ENCODE measurements at regions not wholly inside any gene's neighbourhood (a gene's known extent, or its start where the extent isn't known, plus 50 kb on each side); places are given as distances from the start of the nearest gene placed in this dataset.
"Not testable (repeated sequence)": the region's sequence is repeated elsewhere in the genome, so short reads cannot be mapped to it uniquely, and the experiment has no call there.

DNA sequence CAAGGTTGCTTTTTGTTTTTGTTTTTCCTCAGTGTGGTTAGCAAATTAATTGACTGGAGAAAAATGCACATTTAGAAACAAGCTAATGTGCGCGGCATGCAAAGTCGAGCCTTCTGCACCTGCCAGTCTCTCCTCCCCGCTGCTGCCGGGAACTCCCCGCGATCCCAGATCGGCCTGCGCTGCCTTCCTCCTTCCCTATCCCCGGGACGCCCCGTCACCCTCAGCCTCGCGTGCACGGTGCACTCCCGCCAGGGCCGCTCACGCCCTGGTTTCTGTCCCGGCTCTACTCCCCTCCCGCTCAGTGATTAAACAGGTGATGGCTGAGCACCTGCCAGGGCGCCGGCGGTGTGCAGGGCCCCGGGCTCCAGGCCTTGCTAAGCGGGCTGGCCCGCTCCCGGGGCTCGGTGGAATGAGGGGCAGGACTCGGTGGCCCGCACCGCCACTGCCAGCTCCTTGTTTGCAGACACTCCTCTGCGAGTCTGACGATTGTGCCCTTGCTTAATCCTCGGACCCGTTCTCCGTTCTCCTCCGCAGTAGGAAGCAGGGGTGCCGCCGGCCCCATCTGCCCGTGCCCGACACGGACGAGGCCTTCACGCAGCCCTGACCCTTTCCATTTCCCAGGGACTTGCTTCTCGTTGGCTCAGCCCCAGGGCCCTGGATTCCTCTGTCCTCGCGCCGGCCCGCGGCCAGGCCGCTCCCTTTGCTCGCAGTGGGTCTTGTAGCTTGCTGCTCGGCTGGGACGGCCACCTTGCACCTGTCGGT, 143.4 kb downstream of the TRIML1 start:
- DNase-seq (ENCODE audit: low read depth in 2 of 3, low spot score in 2 of 3): no peak

DNA sequence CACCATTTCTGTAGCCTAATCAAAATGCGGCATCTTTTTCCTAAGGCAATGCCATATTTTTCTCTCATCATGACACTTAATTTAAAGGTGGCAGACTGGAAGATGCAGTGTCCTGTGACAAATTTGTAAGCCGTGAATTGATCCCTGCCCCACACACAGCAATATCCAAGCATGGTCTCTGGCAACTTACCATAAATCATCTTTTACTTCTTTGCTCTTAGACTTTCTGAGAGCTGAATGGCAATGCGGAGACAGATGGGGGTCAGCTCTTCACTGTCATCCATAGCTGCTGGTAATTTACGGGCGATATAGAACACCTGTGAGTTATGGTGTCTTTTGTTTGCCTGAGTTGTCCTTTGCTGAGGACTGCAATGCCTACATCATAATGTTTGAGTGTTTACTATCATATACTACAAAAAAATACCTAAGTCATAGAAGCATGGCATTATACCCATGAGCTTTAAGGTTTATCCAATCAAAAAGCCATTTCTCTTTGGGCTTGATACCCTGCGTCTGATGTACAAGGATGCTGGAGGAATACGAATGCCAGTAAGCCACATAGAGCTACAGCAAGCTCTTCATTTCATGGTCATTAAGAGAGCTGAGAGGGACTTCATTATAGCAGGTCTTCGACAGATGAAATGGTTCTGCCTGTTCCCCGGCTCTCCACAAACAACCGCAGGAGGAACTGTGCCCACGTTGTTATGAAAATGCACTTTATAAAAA, 148.1 kb downstream of the TRIML1 start:
- DNase-seq (ENCODE audit: low read depth in 2 of 3, low spot score in 2 of 3): no peak

DNA sequence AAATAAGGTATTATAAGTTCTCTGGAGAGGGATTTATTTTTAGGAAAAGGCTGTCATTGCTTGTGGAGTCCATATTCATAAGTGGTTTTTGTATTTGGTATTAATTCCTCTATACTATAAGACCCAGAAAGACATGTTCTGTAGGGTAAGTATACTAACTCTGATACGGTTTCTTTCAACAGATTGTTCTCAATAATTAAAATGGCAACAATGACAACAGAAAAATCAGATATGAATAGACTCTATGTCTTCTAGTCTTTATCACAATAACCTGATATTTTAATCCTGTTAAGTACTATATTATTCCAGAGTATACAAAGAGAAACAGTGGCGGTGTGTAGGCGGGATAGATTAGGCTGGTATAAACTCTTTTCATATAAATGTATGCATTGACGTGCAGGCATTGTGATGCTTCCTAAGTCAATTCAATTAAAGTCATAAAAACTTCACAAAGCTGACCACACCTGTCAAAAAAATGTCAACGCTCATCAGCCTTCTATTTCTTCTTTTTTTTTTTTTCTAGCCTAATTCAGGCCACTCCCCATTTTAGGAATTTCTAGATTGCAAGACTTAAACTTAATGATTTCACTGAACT, 150.4 kb downstream of the TRIML1 start:
- DNase-seq (ENCODE audit: low read depth in 2 of 3, low spot score in 2 of 3): no peak

DNA sequence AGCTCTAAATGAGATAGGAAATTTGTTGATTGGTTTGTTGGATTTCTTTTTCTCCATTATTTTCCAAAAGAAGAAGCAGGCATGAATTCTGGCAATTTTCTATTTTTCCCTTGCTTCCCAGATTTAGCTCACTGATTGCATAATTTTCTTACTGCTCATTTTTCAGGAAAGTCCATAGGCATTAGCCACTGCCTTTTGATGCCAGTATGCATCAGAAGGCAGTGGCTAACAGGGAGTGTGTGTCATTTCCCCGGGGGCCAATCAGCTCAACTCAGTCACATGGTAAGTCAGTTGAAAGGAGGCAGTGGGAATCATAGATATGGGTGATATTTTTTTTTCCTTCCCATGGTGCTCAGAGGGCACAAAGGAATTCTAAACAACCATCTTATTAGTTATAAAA, 156.7 kb downstream of the TRIML1 start:
- DNase-seq (ENCODE audit: low read depth in 2 of 3, low spot score in 2 of 3): no peak

DNA sequence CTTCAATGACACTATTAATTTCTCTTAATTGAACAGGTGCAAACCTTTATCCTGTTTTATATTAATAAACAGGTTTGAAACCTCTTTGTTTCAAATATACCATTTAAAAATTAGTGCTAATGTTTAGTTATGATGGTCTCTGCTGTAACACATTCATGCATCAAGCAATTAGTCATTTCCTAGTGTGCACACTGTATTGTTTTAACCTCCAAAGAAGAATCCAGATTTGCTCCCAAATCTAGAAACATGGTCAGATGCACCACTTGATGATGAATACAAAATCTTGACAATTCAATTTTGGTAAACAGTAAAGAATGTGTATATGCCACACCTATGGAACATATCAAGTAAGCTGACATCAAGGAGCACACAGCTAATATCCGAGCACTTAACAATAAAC, 157.1 kb downstream of the TRIML1 start:
- DNase-seq (ENCODE audit: low read depth in 2 of 3, low spot score in 2 of 3): no peak

DNA sequence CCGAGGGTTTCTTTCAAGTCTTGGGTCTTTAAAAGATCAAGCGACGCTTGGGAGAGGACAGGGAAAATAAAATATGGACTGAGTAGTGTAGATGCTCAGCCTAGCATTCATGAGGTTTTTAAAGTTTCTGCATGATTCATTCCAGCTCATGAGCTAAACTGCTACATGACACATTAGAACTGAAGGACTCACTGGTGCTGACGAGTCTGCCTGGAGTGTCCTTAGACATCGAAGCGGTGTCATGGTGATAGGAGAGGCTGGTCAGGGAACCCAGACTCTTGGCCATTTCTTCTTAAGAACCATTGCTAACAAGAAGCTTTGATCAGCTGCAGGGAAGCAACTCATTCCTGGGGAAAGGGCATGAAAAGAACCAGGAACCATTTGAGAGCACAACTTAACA, 158.6 kb downstream of the TRIML1 start:
- DNase-seq (ENCODE audit: low read depth in 2 of 3, low spot score in 2 of 3): no peak

DNA sequence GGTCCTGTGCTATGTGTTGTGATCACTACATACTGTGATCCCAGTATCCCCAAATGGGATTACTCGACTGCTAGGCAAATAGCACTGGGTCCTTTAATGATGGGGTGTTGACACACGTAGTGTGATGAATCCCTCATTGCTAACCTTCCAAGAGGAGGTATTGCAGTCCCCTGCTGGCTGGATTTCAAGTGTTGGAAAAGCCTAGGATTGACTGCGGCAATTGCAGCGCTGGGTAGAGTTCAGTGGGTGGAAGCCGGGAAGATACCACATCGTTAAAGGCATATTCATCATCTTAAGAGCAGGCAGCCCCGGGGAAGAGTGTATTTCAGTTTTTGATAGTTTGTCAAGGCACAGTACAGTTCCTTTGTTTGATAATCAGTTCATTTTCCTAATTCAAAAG, 159.9 kb downstream of the TRIML1 start:
- no peak for DNase-seq (ENCODE audit: low read depth in 2 of 3, low spot score in 2 of 3)

DNA sequence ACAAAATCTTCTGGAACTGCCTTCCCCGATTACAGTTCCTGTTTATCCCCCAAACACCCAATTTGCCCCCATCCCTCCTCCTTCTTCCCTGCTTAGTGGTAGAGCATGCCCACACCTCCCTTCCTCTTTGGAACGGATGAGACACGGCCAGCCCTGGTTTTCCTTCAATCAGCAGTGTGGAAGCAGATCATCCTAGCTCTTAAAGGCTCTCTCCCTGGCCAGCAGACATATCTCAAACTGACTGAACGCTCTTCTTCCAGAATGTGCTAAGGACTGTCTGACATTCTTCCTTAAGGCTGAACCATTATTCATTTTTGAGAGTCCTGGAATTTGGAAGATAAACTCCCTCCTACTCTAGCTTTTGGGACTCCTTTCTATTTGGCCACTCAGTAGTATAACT, 161.1 kb downstream of the TRIML1 start:
- no peak for DNase-seq (ENCODE audit: low read depth in 2 of 3, low spot score in 2 of 3)

DNA sequence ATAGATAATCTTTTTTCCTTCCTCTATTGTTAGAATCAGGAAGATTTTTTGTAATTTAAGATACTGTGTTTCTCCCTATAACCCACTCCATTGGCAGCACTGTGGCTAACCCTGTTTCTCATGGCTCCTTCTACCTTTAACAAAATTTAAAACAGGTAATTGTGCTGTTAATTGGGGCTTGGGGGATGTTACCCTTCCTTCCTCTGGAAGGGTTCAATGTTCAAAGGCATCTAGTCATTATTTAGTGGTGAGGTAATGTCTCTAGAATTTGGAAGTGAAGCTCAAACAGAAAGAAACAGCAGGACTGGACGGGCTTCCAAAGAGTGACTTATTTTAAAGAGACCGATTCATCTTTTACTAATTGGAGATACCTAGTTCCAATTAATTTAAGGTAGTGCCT, 166.4 kb downstream of the TRIML1 start:
- no peak for DNase-seq (ENCODE audit: low read depth in 2 of 3, low spot score in 2 of 3)

DNA sequence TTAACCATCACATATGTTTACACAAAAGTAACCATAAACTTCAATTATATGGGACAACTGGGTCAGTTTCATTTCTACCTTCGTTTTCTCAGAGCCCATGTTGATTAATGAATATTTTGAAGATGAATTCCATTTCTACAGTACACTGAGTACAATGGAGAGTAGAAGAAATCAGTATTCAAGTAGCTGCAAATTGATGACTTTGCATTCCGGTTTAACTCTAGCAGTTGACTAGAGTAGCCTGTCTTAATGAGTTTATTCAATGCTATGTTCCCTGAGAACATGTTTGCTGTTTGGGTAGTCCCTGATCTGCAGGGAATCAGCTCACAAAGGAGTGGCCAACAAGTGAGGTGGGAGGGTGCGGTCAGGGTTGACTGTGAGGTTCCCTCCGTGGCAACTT, 168.3 kb downstream of the TRIML1 start:
- no peak for DNase-seq (ENCODE audit: low read depth in 2 of 3, low spot score in 2 of 3)

DNA sequence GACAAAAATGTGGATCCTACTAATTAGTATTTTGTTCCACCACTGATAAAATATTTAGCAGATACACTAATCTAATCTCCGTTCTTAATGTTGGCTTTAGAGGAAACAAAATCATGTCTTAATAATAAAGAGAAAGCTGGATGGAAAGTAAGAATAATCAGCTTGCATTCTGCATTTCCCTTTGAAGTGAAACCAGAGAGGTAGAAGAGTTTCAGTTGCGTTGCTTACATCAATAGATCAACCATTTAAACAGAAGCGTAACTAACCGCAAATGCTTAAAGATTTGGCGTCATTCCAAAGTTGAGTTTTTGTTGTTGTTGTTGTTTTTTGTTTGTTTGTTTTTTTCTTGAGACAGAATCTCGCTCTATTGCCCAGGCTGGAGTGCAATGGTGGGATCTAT, 168.9 kb downstream of the TRIML1 start:
- no peak for DNase-seq (ENCODE audit: low read depth in 2 of 3, low spot score in 2 of 3)

DNA sequence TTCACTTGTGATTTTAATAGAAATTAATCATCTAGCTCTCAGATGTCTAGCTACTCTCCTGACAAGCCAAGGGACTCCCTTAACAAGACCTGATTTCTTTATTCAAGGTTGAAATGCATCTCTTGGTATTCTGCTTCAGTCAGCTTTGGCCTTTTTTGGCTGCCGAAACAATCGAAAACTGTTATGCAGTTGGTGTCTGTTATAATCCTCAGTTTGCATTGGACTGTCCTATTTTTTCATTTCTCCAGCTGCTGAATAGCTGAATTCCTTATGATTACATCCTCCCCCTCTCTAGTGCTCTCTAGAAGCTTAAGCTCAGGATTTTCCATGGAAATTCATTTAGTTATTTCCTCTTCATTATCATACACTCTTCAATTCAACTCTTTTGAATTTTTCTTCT, 177.2 kb downstream of the TRIML1 start:
- DNase-seq (ENCODE audit: low read depth in 2 of 3, low spot score in 2 of 3): no peak

DNA sequence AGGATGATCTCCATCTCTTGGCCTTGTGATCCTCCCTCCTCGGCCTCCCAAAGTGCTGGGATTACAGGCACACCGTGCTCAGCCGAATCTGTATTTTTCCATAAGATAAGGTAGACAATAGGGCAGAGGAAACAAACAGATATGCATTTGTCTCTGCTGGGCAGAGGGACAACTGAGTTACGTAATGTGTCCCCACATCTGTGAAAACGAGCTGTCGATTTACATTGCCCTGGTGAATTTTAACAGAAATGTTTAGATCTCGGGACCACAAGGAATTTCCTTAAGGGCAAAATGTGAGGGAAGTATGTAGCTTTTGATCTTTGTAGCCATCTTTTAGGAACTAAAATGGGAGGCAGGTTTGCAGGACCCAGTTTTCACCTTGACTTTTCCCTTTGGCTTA, 189.7 kb downstream of the TRIML1 start:
- DNase-seq (ENCODE audit: low read depth in 2 of 3, low spot score in 2 of 3): no peak

DNA sequence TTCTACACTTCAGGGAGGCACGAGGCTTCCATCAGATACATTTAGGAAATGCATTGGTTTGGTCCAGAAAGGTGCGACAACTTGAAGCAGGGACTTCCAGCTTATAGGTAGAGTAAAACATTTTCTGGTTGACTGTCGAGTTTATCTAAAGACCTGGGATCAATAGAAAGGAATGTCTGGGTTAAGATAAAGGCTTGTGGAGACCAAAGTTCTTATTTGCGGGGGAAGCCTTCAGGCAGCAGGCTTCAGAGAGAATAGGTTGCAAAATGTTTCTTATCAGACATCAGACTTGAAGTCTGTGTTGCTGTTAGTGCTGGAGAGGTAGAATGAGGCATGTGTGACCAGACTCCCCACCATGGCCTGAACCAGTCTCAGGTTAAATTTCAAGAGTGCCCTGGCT, 190.3 kb downstream of the TRIML1 start:
- no peak for DNase-seq (ENCODE audit: low read depth in 2 of 3, low spot score in 2 of 3)

DNA sequence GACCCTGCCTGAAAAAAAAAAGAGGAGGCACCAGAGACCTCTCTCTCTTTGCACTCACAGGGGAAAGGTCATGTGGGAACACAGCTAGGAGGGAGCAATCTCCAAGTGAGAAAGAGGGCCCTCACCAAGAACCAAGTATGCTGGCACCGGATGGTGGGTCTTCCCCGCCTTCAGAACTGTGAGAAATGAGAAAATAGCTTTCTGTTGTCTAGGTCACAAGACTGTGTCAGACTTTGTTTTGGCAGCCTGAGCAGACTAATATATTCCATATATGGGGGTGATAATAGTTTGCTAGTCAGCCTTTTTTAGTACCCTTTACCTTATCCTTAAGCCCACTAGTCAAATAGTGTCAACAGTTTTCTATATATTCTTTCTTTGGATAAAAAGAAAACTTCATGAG, 193.0 kb downstream of the TRIML1 start:
- no peak for DNase-seq (ENCODE audit: low read depth in 2 of 3, low spot score in 2 of 3)

DNA sequence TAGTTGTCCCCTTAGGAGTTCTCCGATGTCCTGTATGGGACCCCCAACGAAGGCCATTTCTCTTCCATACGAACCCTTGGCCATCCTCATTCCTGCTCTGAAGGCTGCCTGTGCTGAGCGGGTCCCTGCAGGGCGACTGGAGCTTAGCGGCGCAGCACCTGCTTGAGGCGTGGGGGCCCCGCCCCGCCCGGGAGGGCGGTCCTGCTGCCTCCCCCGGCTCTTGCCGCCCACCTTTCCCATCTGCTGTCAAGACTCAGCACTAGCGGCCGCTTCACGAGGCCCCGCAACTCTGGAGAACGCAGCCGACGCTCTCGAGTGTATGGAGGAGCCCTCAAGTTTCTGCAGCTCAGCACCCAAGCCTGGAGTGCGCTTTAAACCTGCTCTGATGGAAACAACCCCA, 197.7 kb downstream of the TRIML1 start:
- DNase-seq (ENCODE audit: low read depth in 2 of 3, low spot score in 2 of 3): no peak

DNA sequence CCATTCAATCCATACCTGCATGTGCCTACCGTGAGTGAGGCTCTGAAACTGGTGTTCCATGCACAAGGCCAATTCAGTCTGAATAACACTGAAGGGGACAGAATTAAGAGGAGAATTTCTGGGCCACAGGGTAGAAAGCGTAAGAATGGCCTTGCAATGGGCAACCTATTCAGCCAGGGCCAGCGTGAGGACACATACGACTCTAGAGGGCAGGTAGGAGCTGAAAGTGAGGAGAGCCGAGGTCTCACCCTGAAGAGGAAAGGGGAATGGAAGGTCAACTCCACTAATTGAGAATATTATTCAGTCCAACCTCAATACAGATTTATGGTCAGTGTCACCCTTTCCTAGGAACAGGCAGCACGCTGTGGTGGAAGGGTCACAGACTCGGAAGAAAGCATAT, 202.2 kb downstream of the TRIML1 start:
- no peak for DNase-seq (ENCODE audit: low read depth in 2 of 3, low spot score in 2 of 3)

DNA sequence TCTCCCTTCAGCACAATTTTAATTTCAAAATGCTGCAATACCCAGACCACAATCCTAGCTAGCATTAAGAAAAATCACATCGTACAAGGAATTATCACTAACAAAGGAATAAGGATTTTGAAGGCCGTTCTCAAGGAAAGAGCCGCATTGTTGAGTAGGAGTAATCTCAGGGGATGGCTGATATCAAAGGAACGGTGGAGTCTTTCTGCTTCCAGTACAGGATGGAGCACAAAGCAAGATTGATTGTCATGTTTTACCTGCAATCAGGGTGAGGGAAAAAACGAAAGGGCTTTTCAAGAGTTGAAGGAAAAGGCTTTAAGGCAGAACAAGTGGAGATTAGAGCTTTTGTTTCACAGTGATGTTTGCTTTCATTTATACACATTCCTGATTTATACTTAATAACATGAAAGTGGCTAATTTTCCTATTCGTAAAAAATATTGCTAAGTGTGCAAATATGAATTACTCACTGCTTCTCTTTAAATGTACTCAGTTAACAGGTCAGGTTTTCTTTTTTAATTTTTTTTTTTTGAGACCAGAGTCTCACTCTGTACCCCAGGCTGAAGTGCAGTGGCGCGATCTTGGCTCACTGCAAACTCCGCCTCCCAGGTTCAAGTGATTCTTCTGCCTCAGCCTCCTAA, 207.0 kb downstream of the TRIML1 start:
- DNase-seq (ENCODE audit: low read depth in 2 of 3, low spot score in 2 of 3): no peak

DNA sequence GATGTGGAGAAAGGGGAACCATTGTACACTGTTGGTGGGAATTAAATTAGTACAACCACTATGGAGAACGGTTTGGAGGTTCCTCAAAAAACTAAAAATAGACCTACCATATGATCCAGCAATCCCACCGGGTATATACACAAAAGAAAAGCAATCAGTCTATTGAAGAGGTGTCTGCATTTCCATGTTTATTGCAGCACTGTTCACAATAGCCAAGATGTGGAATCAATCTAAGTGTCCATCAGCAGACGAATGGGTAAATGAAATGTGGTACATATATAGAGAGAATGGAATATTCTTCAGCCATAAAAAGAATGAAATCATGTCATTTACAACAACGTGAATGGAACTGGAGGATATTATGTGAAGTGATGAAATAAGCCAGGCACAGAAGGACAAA, 208.1 kb downstream of the TRIML1 start:
- DNase-seq (ENCODE audit: low read depth in 2 of 3, low spot score in 2 of 3): no peak

DNA sequence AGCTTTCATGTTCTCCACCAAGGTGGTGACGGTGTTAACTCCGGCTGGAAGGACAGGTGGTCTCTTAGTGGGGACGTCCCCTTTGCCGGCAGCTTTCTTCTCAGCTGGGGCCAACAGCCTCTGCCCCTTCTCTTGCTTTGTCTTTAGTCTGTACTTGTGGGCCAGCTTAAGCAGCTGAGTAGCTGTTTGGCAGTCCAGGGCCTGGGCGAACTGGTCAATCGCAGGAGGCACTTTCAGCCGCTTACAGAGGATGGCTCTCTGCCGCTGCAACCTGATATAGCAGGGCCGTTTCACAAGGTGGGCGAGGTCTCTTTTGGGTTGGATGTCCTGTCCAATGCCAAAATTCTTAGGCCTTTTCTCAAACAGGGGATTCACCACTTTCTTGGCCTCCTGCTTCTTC, 210.3 kb downstream of the TRIML1 start:
- not testable (repeated sequence) for DNase-seq (ENCODE audit: low read depth in 2 of 3, low spot score in 2 of 3)

DNA sequence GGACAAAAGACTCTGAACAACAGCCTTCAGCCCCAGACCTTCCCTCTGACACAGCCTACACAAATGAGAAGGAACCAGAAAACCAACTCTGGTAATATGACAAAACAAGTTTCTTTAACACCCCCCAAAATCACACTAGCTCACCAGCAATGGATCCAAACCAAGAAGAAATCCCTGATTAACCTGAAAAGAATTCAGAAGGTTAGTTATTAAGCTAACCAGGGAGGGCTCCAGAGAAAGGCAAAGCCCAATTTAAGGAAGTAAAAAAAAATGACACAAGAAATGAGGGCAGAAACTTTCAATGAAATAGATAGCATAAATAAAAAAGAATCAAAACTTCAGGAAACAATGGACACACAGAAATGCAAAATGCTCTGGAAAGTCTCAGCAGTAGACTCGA, 224.0 kb downstream of the TRIML1 start:
- DNase-seq (ENCODE audit: low read depth in 2 of 3, low spot score in 2 of 3): no peak

DNA sequence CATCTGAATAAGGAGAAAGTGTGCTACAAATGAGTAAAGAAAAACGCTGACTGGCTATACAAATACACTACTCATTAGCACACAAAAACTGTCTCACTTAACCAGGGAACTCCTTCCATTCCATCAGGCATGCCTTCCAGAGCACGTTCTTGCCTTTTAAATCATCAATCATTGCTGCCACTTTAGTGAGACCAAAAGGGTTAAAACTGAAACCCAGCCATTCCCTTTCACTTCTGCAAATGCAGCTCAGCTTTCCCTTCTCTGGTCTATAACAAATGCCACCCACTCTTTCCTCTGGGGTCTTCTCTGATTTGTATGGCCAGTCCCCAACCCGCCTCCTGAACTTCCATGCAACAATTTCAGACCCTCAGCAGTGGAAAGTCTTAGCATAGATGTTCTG, 231.5 kb downstream of the TRIML1 start:
- DNase-seq (ENCODE audit: low read depth in 2 of 3, low spot score in 2 of 3): no peak
